Thymus (tissue), 11 donors: ENCODE measurements at regions not wholly inside any gene's neighbourhood (a gene's known extent, or its start where the extent isn't known, plus 50 kb on each side); places are given as distances from the start of the nearest gene placed in this dataset.

Source experiments
- DNase-seq, 9 donors: peaks; one replicate each; pipeline ENCODE4 v3.0.0-alpha.2; 2013; ENCODE audit warnings: low spot score in 9 of 9, low read depth in 6 of 9, missing footprints in 1 of 9
- H3K27ac ChIP-seq, 2 donors: one replicate each; pipeline ENCODE4 v1.5.1; 2013; ENCODE audit warnings: control low read depth in 1 of 2, low read depth in 1 of 2, low read length in 1 of 2, mild to moderate bottlenecking in 1 of 2, moderate library complexity in 1 of 2
- H3K27me3 ChIP-seq, 2 donors: one replicate each; pipeline ENCODE4 v1.5.1; 2013; ENCODE audit warnings: low read length in 1 of 2; ENCODE audit not compliant: control insufficient read depth in 2 of 2, insufficient read depth in 1 of 2
- H3K36me3 ChIP-seq, 2 donors: one replicate each; pipeline ENCODE4 v1.5.1; 2013; ENCODE audit warnings: low read length in 1 of 2, mild to moderate bottlenecking in 1 of 2, moderate library complexity in 1 of 2; ENCODE audit not compliant: control insufficient read depth in 2 of 2, insufficient read depth in 2 of 2
- H3K4me1 ChIP-seq, 2 donors: one replicate each; pipeline ENCODE4 v1.5.1; 2013; ENCODE audit warnings: low read length in 2 of 2; ENCODE audit not compliant: control insufficient read depth in 2 of 2, insufficient read depth in 2 of 2
- H3K4me3 ChIP-seq, 2 donors: one replicate each; pipeline ENCODE4 v1.5.1; 2013; ENCODE audit warnings: low read length in 2 of 2, control low read depth in 1 of 2, mild to moderate bottlenecking in 1 of 2
- H3K9me3 ChIP-seq, 2 donors: one replicate each; pipeline ENCODE4 v1.5.1; 2013; ENCODE audit warnings: low read length in 1 of 2, mild to moderate bottlenecking in 1 of 2; ENCODE audit not compliant: control insufficient read depth in 2 of 2, insufficient read depth in 1 of 2
- WGBS: extraction: QIAGEN DNeasy Blood & Tissue Kit; methylation state at CpG from one replicate; pipeline ENCODE4 v1.1.7; 2013; 5-methylcytosine and 5-hydroxymethylcytosine counted together
- donor health status: healthy.

GRCh38 chr22:47696776-47697175 lies 934.3 kb downstream of the TBC1D22A start:
- WGBS, result 84% methylated on average over 3 of the region's 3 CpGs
- Histone ChIP-seq H3K27ac (no peak overlapping the region), H3K9me3 (no peaks in the 10 kb centered on the region), H3K4me3 (no peak overlapping the region), H3K27me3 (no peaks in the 10 kb centered on the region), H3K4me1 (no peaks in the 10 kb centered on the region), H3K36me3 (no peaks in the 10 kb centered on the region)
- no peak for DNase-seq

GRCh38 chr22:47695176-47695575 lies 932.7 kb downstream of the TBC1D22A start:
- Histone ChIP-seq H3K27ac (no peak overlapping the region), H3K4me3 (no peak overlapping the region), H3K36me3 (no peaks in the 10 kb centered on the region), H3K4me1 (no peaks in the 10 kb centered on the region), H3K9me3 (no peaks in the 10 kb centered on the region), H3K27me3 (no peaks in the 10 kb centered on the region)
- DNase-seq, result peak in 1 of 9 donors; percentile 10
- WGBS, result 90% methylated on average over 5 of the region's 5 CpGs

- no peaks in the 10 kb centered on the region for H3K36me3 ChIP-seq
- H3K9me3 ChIP-seq, result no peaks in the 10 kb centered on the region
- H3K4me1 ChIP-seq, result no peaks in the 10 kb centered on the region
- 84% methylated on average over 4 of the region's 4 CpGs for WGBS
- DNase-seq, result no peak
- no peak overlapping the region for H3K4me3 ChIP-seq
- no peaks in the 10 kb centered on the region for H3K27me3 ChIP-seq
- H3K27ac ChIP-seq, result no peak overlapping the region
These were observed 932.2 kb downstream of the TBC1D22A start for GRCh38 chr22:47694536-47695130.

GRCh38 chr22:47693606-47694005 lies 931.2 kb downstream of the TBC1D22A start:
- Histone ChIP-seq H3K9me3 (no peaks in the 10 kb centered on the region), H3K4me3 (no peak overlapping the region), H3K27ac (no peak overlapping the region), H3K36me3 (no peaks in the 10 kb centered on the region), H3K4me1 (no peaks in the 10 kb centered on the region), H3K27me3 (no peaks in the 10 kb centered on the region)
- 88% methylated on average over 6 of the region's 6 CpGs for WGBS
- DNase-seq, result no peak

GRCh38 chr22:47692811-47693210 lies 930.4 kb downstream of the TBC1D22A start:
- Histone ChIP-seq H3K27ac (no peak overlapping the region), H3K9me3 (no peaks in the 10 kb centered on the region), H3K27me3 (no peaks in the 10 kb centered on the region), H3K4me3 (no peak overlapping the region), H3K36me3 (no peaks in the 10 kb centered on the region), H3K4me1 (no peaks in the 10 kb centered on the region)
- 93% methylated on average over 12 of the region's 12 CpGs for WGBS
- no peak for DNase-seq

- Histone ChIP-seq H3K9me3 (no peaks in the 10 kb centered on the region), H3K27me3 (no peaks in the 10 kb centered on the region), H3K36me3 (no peaks in the 10 kb centered on the region), H3K4me3 (no peak overlapping the region), H3K4me1 (no peaks in the 10 kb centered on the region), H3K27ac (no peak overlapping the region)
- 96% methylated on average over 10 of the region's 10 CpGs for WGBS
- DNase-seq, result no peak
These were observed 928.9 kb downstream of the TBC1D22A start for GRCh38 chr22:47691152-47691895.

DNA sequence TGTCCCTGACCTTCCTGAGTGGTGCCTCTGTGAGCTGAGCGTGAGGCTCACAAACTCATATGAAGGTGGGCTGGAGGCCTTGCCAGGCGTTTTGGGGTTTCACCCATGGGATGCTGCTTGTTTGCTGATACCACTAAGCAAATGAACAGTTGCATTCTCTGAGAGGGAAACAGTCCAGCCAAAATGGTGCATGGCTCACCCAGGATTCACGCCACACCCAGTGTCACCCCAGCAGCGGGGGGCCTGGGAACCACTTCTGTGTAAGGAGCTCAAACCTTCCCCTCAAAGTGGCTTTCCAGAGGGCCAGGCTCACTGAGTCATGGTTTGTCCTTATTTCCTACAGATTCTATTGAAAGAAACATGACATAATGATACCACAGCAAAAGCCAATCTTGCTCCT lies 928.1 kb downstream of the TBC1D22A start:
- H3K4me1 ChIP-seq, result no peaks in the 10 kb centered on the region
- H3K9me3 ChIP-seq, result no peaks in the 10 kb centered on the region
- no peak for DNase-seq
- no peaks in the 10 kb centered on the region for H3K27me3 ChIP-seq
- WGBS, result 94% methylated on average over 4 of the region's 4 CpGs
- H3K27ac ChIP-seq, result no peak overlapping the region
- H3K4me3 ChIP-seq, result no peak overlapping the region
- no peaks in the 10 kb centered on the region for H3K36me3 ChIP-seq

DNA sequence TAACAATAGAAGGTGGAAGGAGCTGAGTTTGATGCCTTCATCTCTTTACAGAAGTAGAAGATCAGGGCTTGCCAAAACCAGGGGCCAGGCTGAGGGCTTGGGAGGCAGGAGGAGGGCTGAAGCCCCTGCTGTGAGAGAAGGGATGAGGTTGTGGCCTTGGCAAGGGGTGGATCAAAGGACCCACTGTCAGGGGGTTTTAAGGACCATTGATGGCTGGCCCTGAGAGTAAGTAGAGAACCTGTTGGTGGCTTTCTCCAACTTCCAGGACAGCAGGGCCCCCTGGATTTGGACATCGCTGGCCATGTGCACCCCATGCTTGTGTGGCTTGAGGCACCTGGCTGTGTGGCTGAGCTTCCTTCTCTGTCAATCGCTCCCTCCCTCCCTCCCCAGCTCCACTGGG lies 927.7 kb downstream of the TBC1D22A start:
- Histone ChIP-seq H3K27me3 (no peaks in the 10 kb centered on the region), H3K9me3 (no peaks in the 10 kb centered on the region), H3K4me3 (no peak overlapping the region), H3K27ac (no peak overlapping the region), H3K36me3 (no peaks in the 10 kb centered on the region), H3K4me1 (no peaks in the 10 kb centered on the region)
- 88% methylated on average over 2 of the region's 2 CpGs for WGBS
- no peak for DNase-seq

GRCh38 chr22:47687776-47688175 lies 925.3 kb downstream of the TBC1D22A start:
- no peak overlapping the region for H3K27ac ChIP-seq
- WGBS, result 94% methylated on average over 4 of the region's 4 CpGs
- peaks cover 4% of the 10 kb centered on the region in 2 donors for H3K9me3 ChIP-seq
- no peak overlapping the region for H3K4me3 ChIP-seq
- H3K4me1 ChIP-seq, result no peaks in the 10 kb centered on the region
- no peaks in the 10 kb centered on the region for H3K36me3 ChIP-seq
- no peaks in the 10 kb centered on the region for H3K27me3 ChIP-seq
- no peak for DNase-seq
